ENCODE measurements at regions not wholly inside any gene's neighbourhood (a gene's known extent, or its start where the extent isn't known, plus 50 kb on each side); places are given as distances from the start of the nearest gene placed in this dataset.
"Not testable (repeated sequence)": the region's sequence is repeated elsewhere in the genome, so short reads cannot be mapped to it uniquely, and the experiment has no call there.

DNA sequence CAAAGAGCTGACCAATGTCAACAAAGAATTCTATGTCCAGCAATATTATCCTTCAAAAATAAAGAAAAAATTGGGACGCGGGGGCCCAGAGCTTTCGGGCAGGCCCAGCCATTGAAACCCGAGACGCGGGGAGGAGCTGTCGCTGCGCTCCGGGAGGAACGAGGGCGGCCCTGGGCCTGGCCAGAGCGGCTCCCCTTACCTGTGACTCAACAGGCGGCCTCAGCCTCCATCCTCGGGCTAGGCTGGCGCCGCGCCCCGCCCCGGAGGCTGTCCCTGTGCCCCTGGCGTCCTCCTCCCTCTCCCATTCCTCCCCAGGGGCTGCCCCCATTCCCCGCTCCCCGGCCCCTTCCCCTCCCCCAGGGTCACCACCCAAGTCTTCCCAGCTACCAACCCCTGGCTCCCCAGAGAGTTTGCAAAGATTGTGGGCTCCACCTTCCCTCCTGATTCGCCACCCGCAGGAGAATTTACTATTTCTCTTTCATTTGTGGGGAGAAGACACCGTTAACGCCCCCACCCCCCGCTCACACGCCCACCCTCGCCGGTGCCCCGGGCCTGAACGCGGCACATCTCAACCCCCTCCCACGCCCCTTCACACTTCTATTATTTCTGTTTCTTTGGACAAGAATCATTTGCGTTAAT is 127.9 kb downstream of the ARRDC4 start:
- DNase-seq (ENCODE audit: low read depth in 3 of 3): not testable (repeated sequence)

GRCh38 chr15:98089352-98089751 is 128.8 kb downstream of the ARRDC4 start:
- DNase-seq (ENCODE audit: low read depth in 3 of 3): not testable (repeated sequence)

GRCh38 chr15:98097986-98098385 is 137.5 kb downstream of the ARRDC4 start:
- DNase-seq (ENCODE audit: low read depth in 3 of 3): not testable (repeated sequence)

DNA sequence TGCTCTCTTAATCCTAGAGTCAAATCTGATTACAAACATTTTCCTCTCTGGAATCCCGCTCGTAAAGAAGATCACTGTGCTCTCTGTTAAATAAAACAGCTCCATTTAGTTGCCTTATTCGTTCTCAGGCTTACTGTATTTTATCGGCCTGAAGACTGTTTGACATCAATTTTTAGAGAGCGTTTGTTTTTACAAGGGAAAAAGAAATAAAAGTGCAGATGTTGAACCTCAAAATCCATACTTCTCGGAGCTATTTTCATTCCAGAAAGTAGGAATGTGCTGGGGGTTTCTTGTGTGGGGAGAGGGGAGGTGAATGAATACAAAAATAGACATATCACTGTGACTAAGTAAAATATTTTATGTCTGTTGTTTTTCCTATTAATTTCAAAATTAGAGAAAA is 140.1 kb downstream of the ARRDC4 start:
- DNase-seq (ENCODE audit: low read depth in 3 of 3): not testable (repeated sequence)

GRCh38 chr15:98103570-98103969 is 143.1 kb downstream of the ARRDC4 start:
- DNase-seq (ENCODE audit: low read depth in 3 of 3): no peak

DNA sequence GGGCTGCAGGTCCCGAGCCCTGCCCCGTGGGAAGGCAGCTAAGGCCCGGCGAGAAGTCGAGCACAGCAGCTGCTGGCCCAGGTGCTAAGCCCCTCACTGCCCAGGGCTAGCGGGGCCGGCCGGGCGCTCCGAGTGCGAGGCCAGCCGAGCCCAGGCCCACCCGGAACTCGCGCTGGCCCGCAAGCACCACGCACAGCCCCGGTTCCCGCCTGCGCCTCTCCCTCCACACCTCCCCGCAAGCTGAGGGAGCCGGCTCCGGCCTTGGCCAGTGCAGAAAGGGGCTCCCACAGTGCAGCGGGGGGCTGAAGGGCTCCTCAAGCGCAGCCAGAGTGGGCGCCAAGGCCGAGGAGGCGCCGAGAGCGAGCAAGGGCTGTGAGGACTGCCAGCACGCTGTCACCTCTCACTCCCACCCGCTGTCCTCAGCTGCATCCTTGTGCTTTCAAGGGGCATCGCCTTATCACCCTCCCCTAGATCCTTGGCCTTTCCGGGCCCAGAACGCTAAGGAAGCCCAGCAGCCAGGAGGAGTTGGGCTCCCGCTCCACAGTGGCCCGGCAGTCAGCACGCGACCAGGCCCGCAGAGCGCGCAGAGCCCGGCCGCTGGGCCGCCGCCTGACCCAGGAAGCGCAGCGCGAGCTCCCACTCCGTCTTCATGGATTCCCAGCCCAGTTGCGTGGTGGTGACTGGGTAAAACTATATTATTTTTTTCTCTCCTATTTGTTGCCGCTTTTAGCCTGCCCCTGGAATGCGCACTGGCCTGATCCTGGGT is 144.1 kb downstream of the ARRDC4 start:
- DNase-seq (ENCODE audit: low read depth in 3 of 3): not testable (repeated sequence)

- not testable (repeated sequence) for DNase-seq (ENCODE audit: low read depth in 3 of 3)
These were observed 146.2 kb downstream of the ARRDC4 start for GRCh38 chr15:98106615-98107194.

- DNase-seq (ENCODE audit: low read depth in 3 of 3): no peak
These were observed 151.3 kb downstream of the ARRDC4 start for GRCh38 chr15:98111806-98112205.

DNA sequence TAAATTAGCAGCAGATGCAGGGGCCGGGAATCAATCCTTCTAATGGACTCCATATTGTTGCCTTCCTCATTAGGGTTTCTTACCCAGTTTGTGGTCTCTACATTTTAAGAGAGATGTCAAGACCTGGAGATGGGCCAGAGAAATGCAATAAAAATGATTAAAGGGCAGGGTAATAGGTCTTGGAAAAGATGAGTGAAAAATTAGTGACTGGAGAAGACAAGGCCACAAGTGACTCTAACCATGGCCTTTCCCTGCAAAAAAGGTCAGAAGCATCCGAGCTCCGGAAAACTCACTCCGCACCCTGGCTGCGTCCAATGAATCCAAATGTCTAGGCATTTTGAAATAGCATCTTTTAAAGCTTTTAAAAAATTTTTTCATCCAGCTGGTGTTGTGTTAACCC is 152.8 kb downstream of the ARRDC4 start:
- no peak for DNase-seq (ENCODE audit: low read depth in 3 of 3)

DNA sequence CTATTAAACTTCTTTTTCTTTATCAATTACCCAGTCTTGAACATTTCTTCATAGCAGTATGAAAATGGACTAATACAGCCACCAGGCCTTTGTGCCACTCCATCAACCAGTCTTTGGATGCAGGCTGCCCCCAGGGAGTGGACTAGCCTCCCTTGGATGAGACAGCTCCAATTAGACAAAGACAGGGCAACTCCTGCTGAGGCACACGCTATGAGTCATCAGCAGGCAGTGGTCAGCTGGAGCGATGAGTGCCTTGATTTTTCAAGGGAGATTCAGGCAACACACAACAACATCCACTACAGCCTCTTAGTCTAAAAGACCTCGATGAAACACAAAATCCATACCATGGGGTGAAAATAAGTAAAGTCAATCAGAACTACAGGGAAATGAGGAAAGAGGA is 160.1 kb downstream of the ARRDC4 start:
- no peak for DNase-seq (ENCODE audit: low read depth in 3 of 3)

GRCh38 chr15:98121536-98121935 is 161.0 kb downstream of the ARRDC4 start:
- no peak for DNase-seq (ENCODE audit: low read depth in 3 of 3)

GRCh38 chr15:98121957-98122356 is 161.5 kb downstream of the ARRDC4 start:
- no peak for DNase-seq (ENCODE audit: low read depth in 3 of 3)

DNA sequence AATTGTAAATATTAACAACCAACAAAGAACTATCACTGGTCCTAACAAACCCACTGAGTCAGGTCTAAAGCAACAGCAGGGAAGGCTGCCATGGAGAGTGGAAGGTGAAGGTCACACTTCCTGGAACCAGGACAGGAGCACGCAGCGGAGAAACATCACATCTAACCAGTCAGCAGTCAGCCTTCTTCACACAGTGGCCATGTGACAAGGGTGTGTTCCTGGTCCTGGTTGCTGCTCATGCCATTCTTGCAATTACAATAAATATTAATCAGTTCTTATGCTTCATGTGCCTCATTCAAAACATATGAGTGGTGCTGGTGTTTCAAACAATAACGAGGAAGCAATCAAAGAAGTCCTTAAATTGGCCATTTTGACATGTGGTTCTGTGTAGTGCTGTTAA is 162.8 kb downstream of the ARRDC4 start:
- DNase-seq (ENCODE audit: low read depth in 3 of 3): no peak

DNA sequence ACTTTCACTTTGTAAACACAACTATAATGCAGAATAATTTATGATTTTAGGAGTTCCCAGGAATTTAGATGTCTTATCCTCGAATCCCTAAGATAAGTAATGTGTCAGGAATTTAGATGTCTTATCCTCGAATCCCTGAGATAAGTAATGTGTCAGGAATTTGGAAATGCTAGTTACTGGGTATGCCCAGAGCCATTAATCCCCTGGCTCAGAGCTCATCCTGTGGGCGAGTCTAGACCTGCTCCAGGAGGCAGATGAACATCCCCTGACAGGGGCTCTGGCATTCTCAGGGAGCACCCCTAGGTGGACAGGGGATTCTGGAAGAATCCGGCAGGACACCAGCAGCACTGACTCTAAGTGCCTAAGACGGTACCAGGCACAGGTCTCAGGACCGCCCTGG is 163.3 kb downstream of the ARRDC4 start:
- DNase-seq (ENCODE audit: low read depth in 3 of 3): no peak

GRCh38 chr15:98124581-98124980 is 164.1 kb downstream of the ARRDC4 start:
- no peak for DNase-seq (ENCODE audit: low read depth in 3 of 3)

- no peak for DNase-seq (ENCODE audit: low read depth in 3 of 3)
These were observed 166.0 kb downstream of the ARRDC4 start for GRCh38 chr15:98126326-98127085.

GRCh38 chr15:98127586-98127985 is 167.1 kb downstream of the ARRDC4 start:
- DNase-seq (ENCODE audit: low read depth in 3 of 3): no peak

- no peak for DNase-seq (ENCODE audit: low read depth in 3 of 3)
These were observed 171.4 kb downstream of the ARRDC4 start for GRCh38 chr15:98131924-98132323.

DNA sequence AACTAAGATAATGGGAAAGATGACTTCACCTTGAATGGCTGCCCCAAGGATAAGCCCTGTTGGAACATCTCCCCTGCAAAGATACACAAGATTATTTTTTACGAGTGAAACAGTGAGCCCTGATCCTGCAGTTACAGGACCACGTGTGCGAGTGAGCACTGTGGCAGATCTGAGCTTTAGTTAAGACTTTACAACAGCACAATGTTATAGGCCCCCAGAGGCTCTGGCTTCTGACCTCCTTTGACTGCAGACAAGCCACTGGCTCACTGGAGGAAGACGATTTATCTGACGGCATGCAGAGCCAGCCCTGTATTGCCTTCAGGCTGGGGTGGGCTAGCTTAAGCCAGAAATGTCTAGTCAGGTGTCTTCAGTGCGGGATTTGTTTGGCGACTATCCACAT is 174.4 kb downstream of the ARRDC4 start:
- no peak for DNase-seq (ENCODE audit: low read depth in 3 of 3)

DNA sequence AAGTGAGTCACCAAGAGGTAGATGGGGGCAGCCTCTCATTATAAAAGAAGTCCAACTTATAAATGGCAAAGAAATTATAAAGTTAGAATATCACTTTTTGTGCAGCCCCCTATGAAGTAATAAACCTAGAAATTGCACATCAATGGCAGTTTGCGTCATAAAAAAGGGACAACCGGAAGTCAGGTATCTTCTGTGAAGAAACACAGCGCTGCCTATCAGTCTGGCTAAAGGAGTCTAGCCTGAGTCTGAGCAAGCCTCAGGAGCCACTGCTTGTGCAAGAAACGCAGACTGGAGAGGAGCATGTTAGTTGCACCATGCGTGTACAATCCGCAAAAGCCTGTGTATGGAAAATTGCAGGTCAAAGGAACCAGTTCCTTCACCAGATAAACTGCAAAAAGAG is 178.4 kb downstream of the ARRDC4 start:
- no peak for DNase-seq (ENCODE audit: low read depth in 3 of 3)

DNA sequence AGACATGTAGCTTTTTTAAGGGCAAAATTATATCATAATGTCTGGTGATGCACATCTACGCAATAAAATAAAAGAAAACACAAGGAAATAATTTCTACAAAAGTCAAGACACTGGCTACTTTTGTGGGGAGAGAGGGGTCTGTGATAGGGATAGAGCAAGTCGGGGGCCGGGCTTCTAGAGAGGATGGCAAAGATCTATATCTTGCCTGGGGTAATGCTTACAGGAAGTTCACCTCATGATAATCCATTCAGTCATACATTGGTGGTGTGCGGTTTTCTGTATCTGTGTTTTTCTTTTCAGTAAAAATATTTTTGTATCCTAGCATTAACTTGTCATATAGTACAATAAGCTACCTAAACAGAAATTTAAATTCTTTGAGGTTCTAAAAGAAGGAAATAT is 178.8 kb downstream of the ARRDC4 start:
- DNase-seq (ENCODE audit: low read depth in 3 of 3): no peak

DNA sequence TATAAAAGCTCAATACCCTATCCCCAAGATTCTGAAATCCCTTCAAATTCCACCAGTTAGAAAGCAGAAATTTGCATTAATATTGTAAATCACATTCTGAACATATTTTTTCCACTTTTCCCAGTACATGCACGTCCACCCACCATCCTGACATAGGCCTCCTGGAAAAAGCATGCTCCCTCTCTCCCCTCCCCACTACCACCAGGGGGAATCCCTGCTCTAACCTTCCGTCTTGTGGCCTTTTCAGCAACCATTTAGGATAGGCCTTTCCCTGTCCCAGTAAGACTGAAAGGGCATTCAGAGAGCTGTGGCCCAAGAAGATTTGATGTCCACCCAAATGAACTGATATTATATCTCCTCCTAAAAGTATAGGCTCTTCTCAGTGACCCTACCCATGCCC is 182.1 kb downstream of the ARRDC4 start:
- DNase-seq (ENCODE audit: low read depth in 3 of 3): no peak
